Ammon's horn (tissue), 1 donor: ENCODE measurements at regions not wholly inside any gene's neighbourhood (a gene's known extent, or its start where the extent isn't known, plus 50 kb on each side); places are given as distances from the start of the nearest gene placed in this dataset.

Experiments used
- DNase-seq: peaks from one replicate; pipeline ENCODE4 v3.0.0-alpha.2; 2016; ENCODE audit warnings: low spot score

GRCh38 chr20:60430516-60431001 is 472.3 kb downstream of the CDH26 start:
- no peak for DNase-seq

- DNase-seq = no peak
Measured at GRCh38 chr20:60431349-60431748, 473.1 kb downstream of the CDH26 start.

- no peak for DNase-seq
Measured at GRCh38 chr20:60437418-60437817, 479.2 kb downstream of the CDH26 start.

GRCh38 chr20:60446267-60447111 is 488.3 kb downstream of the CDH26 start:
- DNase-seq = no peak

- DNase-seq = no peak
Measured at GRCh38 chr20:60447703-60448102, 489.5 kb downstream of the CDH26 start.

GRCh38 chr20:60453388-60454246 is 495.4 kb downstream of the CDH26 start:
- no peak for DNase-seq

- no peak for DNase-seq
Measured at GRCh38 chr20:60454491-60454890, 496.3 kb downstream of the CDH26 start.

GRCh38 chr20:60455272-60455671 is 497.0 kb downstream of the CDH26 start:
- no peak for DNase-seq

GRCh38 chr20:60459212-60459611 is 501.0 kb downstream of the CDH26 start:
- no peak for DNase-seq

GRCh38 chr20:60461993-60462392 is 503.8 kb downstream of the CDH26 start:
- DNase-seq = no peak

GRCh38 chr20:60463798-60464197 is 505.6 kb downstream of the CDH26 start:
- DNase-seq = no peak

GRCh38 chr20:60465439-60465838 is 507.2 kb downstream of the CDH26 start:
- DNase-seq = no peak

GRCh38 chr20:60465993-60466686 is 507.9 kb downstream of the CDH26 start:
- DNase-seq = no peak

- no peak for DNase-seq
Measured at GRCh38 chr20:60466687-60467022, 508.4 kb downstream of the CDH26 start.

- no peak for DNase-seq
Measured at GRCh38 chr20:60467078-60467477, 508.9 kb downstream of the CDH26 start.

- DNase-seq = no peak
Measured at GRCh38 chr20:60467771-60468170, 509.5 kb downstream of the CDH26 start.

- no peak for DNase-seq
Measured at GRCh38 chr20:60469829-60470228, 511.6 kb downstream of the CDH26 start.

- no peak for DNase-seq
Measured at GRCh38 chr20:60470366-60470765, 512.1 kb downstream of the CDH26 start.

GRCh38 chr20:60473211-60473610 is 515.0 kb downstream of the CDH26 start:
- DNase-seq = no peak

GRCh38 chr20:60474385-60474910 is 516.2 kb downstream of the CDH26 start:
- no peak for DNase-seq

- DNase-seq = no peak
Measured at GRCh38 chr20:60476045-60476444, 517.8 kb downstream of the CDH26 start.

- DNase-seq = peak; percentile 56
Measured at GRCh38 chr20:60477958-60478357, 519.7 kb downstream of the CDH26 start.
